Activated B cell treated with CpG ODN at 0.5 μM for 24 hours (primary cell): ENCODE measurements at regions not wholly inside any gene's neighbourhood (a gene's known extent, or its start where the extent isn't known, plus 50 kb on each side); places are given as distances from the start of the nearest gene placed in this dataset.

Source experiments
- ATAC-seq: fragments of 200-7000 bp; cut with Tn5 transposase; one replicate; pipeline ENCODE4 v1.10.0; 2021; ENCODE audit warnings: low read depth, mild to moderate bottlenecking, moderate library complexity
- CTCF ChIA-PET: fragments of 350-600 bp; sonication (Branson Sonifier 250); formaldehyde crosslinking; loops from one replicate; lab custom pipeline; 2021; ENCODE audit warnings: antibody characterized with exemption; lab: Charles Lee
- POLR2A ChIA-PET: fragments of 350-600 bp; sonication (Branson Sonifier 250); formaldehyde crosslinking; loops from one replicate; lab custom pipeline; 2021; ENCODE audit warnings: antibody characterized with exemption; lab: Charles Lee
- DNase-seq: peaks from one replicate; pipeline ENCODE4 v3.0.0; 2022
- H3K27ac Mint-ChIP-seq: one replicate; pipeline ENCODE4 v1.8.0; 2020; ENCODE audit warnings: mixed read lengths
- H3K27me3 Mint-ChIP-seq: one replicate; pipeline ENCODE4 v1.8.0; 2021; ENCODE audit warnings: mixed read lengths
- H3K36me3 Mint-ChIP-seq: one replicate; pipeline ENCODE4 v1.8.0; 2021; ENCODE audit warnings: low read depth, mixed read lengths
- H3K4me1 Mint-ChIP-seq: one replicate; pipeline ENCODE4 v1.8.0; 2021; ENCODE audit warnings: mixed read lengths
- H3K4me3 Mint-ChIP-seq: one replicate; pipeline ENCODE4 v1.8.0; 2020; ENCODE audit warnings: mild to moderate bottlenecking, mixed read lengths
- H3K9me3 Mint-ChIP-seq: one replicate; pipeline ENCODE4 v1.8.0; 2020; ENCODE audit warnings: mixed read lengths
- CTCF ChIP-seq: fragments of 200-600 bp; IDR thresholded peaks from one replicate; pipeline ENCODE4 v1.8.0; 2022; ENCODE audit warnings: antibody characterized with exemption, mild to moderate bottlenecking
- intact Hi-C: fragments of 100-400 bp; cut with micrococcal nuclease; formaldehyde crosslinking; loops from one replicate; pipeline ENCODE4 v1.15.1; 2024

GRCh38 chr13:112136095-112136494, 69.1 kb downstream of the SOX1 start:
- ChIA-PET CTCF (no interaction called here), POLR2A (no interaction called here)
- TF ChIP-seq CTCF = no peak
- no peaks in the 10 kb centered on the region for H3K4me1 Mint-ChIP-seq
- no peak for DNase-seq
- H3K27me3 Mint-ChIP-seq = no peaks in the 10 kb centered on the region
- H3K27ac Mint-ChIP-seq = no peak overlapping the region
- no peak for ATAC-seq
- intact Hi-C loops = no loop called here
- H3K4me3 Mint-ChIP-seq = no peak overlapping the region
- H3K9me3 Mint-ChIP-seq = no peaks in the 10 kb centered on the region
- no peaks in the 10 kb centered on the region for H3K36me3 Mint-ChIP-seq

GRCh38 chr13:112137144-112137543, 70.2 kb downstream of the SOX1 start:
- no peaks in the 10 kb centered on the region for H3K36me3 Mint-ChIP-seq
- ChIA-PET CTCF (no interaction called here), POLR2A (no interaction called here)
- no peak for DNase-seq
- no peak overlapping the region for H3K27ac Mint-ChIP-seq
- ATAC-seq = no peak
- no peaks in the 10 kb centered on the region for H3K9me3 Mint-ChIP-seq
- no peak for TF ChIP-seq CTCF
- H3K4me3 Mint-ChIP-seq = no peak overlapping the region
- intact Hi-C loops = no loop called here
- no peaks in the 10 kb centered on the region for H3K4me1 Mint-ChIP-seq
- H3K27me3 Mint-ChIP-seq = peaks cover under 1% of the 10 kb centered on the region

GRCh38 chr13:112140366-112140765, 73.4 kb downstream of the SOX1 start:
- no peak overlapping the region for H3K27ac Mint-ChIP-seq
- peaks cover 2% of the 10 kb centered on the region for H3K9me3 Mint-ChIP-seq
- intact Hi-C loops = no loop called here
- H3K27me3 Mint-ChIP-seq = peaks cover 4% of the 10 kb centered on the region
- ChIA-PET CTCF (no interaction called here), POLR2A (no interaction called here)
- no peaks in the 10 kb centered on the region for H3K36me3 Mint-ChIP-seq
- no peaks in the 10 kb centered on the region for H3K4me1 Mint-ChIP-seq
- no peak overlapping the region for H3K4me3 Mint-ChIP-seq
- no peak for DNase-seq
- no peak for TF ChIP-seq CTCF
- ATAC-seq = no peak

GRCh38 chr13:112141643-112142400, 74.9 kb downstream of the SOX1 start:
- POLR2A ChIA-PET = no interaction called here
- DNase-seq (no peak), ATAC-seq (no peak)
- Mint-ChIP-seq H3K36me3 (no peaks in the 10 kb centered on the region), H3K27ac (no peak overlapping the region), H3K4me1 (no peaks in the 10 kb centered on the region), H3K4me3 (no peak overlapping the region), H3K9me3 (peaks cover 2% of the 10 kb centered on the region), H3K27me3 (peaks cover 4% of the 10 kb centered on the region)
- intact Hi-C loops = no loop called here
- TF ChIP-seq CTCF = no peak
- CTCF ChIA-PET = no interaction called here

- ATAC-seq (no peak), DNase-seq (no peak)
- CTCF ChIA-PET = no interaction called here
- H3K27ac Mint-ChIP-seq = no peak overlapping the region
- peaks cover 4% of the 10 kb centered on the region for H3K27me3 Mint-ChIP-seq
- peaks cover 4% of the 10 kb centered on the region for H3K9me3 Mint-ChIP-seq
- H3K4me1 Mint-ChIP-seq = no peaks in the 10 kb centered on the region
- POLR2A ChIA-PET = no interaction called here
- no peaks in the 10 kb centered on the region for H3K36me3 Mint-ChIP-seq
- intact Hi-C loops = no loop called here
- TF ChIP-seq CTCF = no peak
- no peak overlapping the region for H3K4me3 Mint-ChIP-seq
Observed at GRCh38 chr13:112142401-112142930, 75.5 kb downstream of the SOX1 start.
